CD4-positive, CD25-positive, alpha-beta regulatory T cell (primary cell): ENCODE measurements at regions not wholly inside any gene's neighbourhood (a gene's known extent, or its start where the extent isn't known, plus 50 kb on each side); places are given as distances from the start of the nearest gene placed in this dataset.

Source experiments
- ATAC-seq, 2 donors: fragments of 150-1000 bp; cut with Tn5 transposase; one replicate each; pipeline ENCODE4 v1.10.0; 2021; ENCODE audit warnings: low read depth in 2 of 2, moderate number of reproducible peaks in 2 of 2, moderate library complexity in 1 of 2
- DNase-seq, 3 donors: peaks; one replicate each; pipeline versions ENCODE4 v3.0.0 to v3.0.0-alpha.2; 2012 to 2022; ENCODE audit warnings: mixed read lengths in 1 of 3
- H3K27ac ChIP-seq: one replicate; pipeline ENCODE4 v1.7.0; 2013; ENCODE audit warnings: mild to moderate bottlenecking, low read length; ENCODE audit not compliant: insufficient read depth, poor library complexity, severe bottlenecking
- H3K27me3 ChIP-seq: one replicate; pipeline ENCODE4 v1.7.0; 2013; ENCODE audit warnings: low read length; ENCODE audit not compliant: control insufficient read depth, insufficient read depth
- H3K36me3 ChIP-seq: one replicate; pipeline ENCODE4 v1.7.0; 2013; ENCODE audit warnings: mild to moderate bottlenecking, low read length, moderate library complexity; ENCODE audit not compliant: control insufficient read depth, insufficient read depth
- H3K4me1 ChIP-seq: 2 replicates; pipeline ENCODE4 v1.7.0; 2013; ENCODE audit warnings: mild to moderate bottlenecking, low read length; ENCODE audit not compliant: insufficient read depth, control insufficient read depth, poor library complexity, severe bottlenecking
- H3K4me3 ChIP-seq: one replicate; pipeline ENCODE4 v1.7.0; 2013; ENCODE audit warnings: low read depth, mild to moderate bottlenecking, low read length, moderate library complexity
- H3K9me3 ChIP-seq, 2 experiments: 1 replicate in 1 of 2; 2 replicates in 1 of 2; pipeline ENCODE4 v1.7.0; 2013; ENCODE audit warnings: low read length in 2 of 2, mild to moderate bottlenecking in 1 of 2, moderate library complexity in 1 of 2; ENCODE audit not compliant: control insufficient read depth in 2 of 2
- H3K27ac Mint-ChIP-seq, 3 donors: one replicate each; pipeline ENCODE4 v1.8.0; 2020 to 2022; ENCODE audit warnings: mild to moderate bottlenecking in 3 of 3, mixed read lengths in 3 of 3, moderate library complexity in 2 of 3
- H3K27me3 Mint-ChIP-seq: one replicate; pipeline ENCODE4 v1.8.0; 2022; ENCODE audit warnings: mild to moderate bottlenecking, mixed read lengths
- H3K36me3 Mint-ChIP-seq: one replicate; pipeline ENCODE4 v1.8.0; 2020; ENCODE audit warnings: mixed read lengths
- H3K4me1 Mint-ChIP-seq, 4 donors: one replicate each; pipeline ENCODE4 v1.8.0; 2020 to 2022; ENCODE audit warnings: mixed read lengths in 4 of 4, mild to moderate bottlenecking in 1 of 4
- H3K4me3 Mint-ChIP-seq, 4 donors: one replicate each; pipeline ENCODE4 v1.8.0; 2020 to 2022; ENCODE audit warnings: mild to moderate bottlenecking in 4 of 4, mixed read lengths in 4 of 4, moderate library complexity in 3 of 4
- H3K9me3 Mint-ChIP-seq, 7 donors: one replicate each; pipeline ENCODE4 v1.8.0; 2020 to 2022; ENCODE audit warnings: mixed read lengths in 7 of 7, mild to moderate bottlenecking in 3 of 7, moderate library complexity in 2 of 7

DNA sequence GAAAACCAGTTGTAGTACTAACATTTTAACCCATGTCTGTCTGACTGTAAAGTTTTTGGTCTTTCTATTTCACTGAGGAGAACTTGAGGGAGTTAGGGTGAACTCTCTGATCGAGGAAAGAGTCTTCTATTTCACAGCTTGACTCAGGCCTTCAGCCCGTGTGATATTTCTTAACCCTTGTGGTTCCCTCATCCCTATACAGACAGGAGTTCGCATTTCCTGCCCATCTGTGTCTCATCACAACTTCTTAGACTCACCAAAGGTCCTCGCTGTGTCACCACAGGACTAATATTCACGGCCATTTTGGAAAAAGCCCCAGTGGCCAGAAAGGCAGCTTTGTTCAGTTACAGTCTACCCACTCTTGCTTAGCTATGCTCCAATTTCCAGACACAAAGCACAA is 172.8 kb downstream of the FAM181B start:
- Mint-ChIP-seq H3K27ac (no peak overlapping the region), H3K4me1 (no peaks in the 10 kb centered on the region), H3K9me3 (peaks cover 0 to 3% (median 0%) of the 10 kb centered on the region in 7 donors), H3K36me3 (no peaks in the 10 kb centered on the region), H3K4me3 (no peak overlapping the region), H3K27me3 (peaks cover 4% of the 10 kb centered on the region)
- Histone ChIP-seq H3K36me3 (no peaks in the 10 kb centered on the region), H3K27ac (no peak overlapping the region), H3K27me3 (no peaks in the 10 kb centered on the region), H3K4me1 (no peaks in the 10 kb centered on the region), H3K4me3 (no peak overlapping the region), H3K9me3 (no peaks in the 10 kb centered on the region)
- DNase-seq (no peak), ATAC-seq (no peak)

DNA sequence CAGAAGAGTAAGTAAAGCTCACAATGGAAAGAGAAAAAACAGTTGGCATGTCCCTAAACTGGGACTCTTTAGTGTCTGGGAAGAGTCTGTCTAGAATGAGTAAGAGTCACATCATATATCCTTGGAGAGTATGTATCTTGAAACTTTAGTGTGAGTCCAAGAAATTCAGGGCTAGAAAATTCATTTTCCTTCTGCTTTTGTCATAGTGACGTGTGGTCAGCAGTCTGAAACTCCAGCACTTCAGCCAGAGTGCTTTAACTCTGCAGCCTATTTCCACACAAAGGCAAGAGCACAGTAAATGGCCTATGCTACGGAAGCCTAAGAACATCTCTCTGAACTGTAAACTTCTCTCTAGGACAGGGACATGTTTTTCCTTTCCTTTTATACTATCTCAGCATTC is 174.1 kb downstream of the FAM181B start:
- H3K9me3 ChIP-seq = no peaks in the 10 kb centered on the region
- H3K36me3 ChIP-seq = no peaks in the 10 kb centered on the region
- ATAC-seq (no peak), DNase-seq (no peak)
- Mint-ChIP-seq H3K9me3 (peaks cover 0 to 3% (median 0%) of the 10 kb centered on the region in 7 donors), H3K4me3 (no peak overlapping the region), H3K27me3 (no peaks in the 10 kb centered on the region), H3K27ac (no peak overlapping the region), H3K4me1 (no peaks in the 10 kb centered on the region), H3K36me3 (no peaks in the 10 kb centered on the region)
- no peaks in the 10 kb centered on the region for H3K27me3 ChIP-seq
- no peak overlapping the region for H3K27ac ChIP-seq
- no peaks in the 10 kb centered on the region for H3K4me1 ChIP-seq
- H3K4me3 ChIP-seq = no peak overlapping the region

DNA sequence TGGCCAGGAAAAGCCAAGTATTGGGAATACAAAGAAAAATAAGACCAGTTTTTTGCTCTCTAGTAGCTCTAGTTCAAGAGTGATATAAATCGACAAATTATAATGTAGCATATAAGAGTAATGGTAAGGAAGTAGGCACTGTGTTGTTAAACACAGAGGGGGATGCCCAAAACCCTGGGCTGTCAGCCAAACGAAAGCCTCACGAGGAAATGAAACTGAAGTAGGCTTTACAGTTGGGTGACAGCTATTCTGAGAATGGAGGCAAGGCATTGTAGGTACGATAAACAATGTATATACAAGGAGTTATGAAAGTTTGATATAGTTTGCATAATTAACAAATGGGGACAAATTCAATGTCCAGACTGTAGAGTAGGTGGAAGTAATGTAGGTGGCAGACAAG is 176.4 kb downstream of the FAM181B start:
- H3K9me3 ChIP-seq = no peaks in the 10 kb centered on the region
- H3K27ac ChIP-seq = no peak overlapping the region
- Mint-ChIP-seq H3K9me3 (peaks cover 0 to 3% (median 0%) of the 10 kb centered on the region in 7 donors), H3K27me3 (no peaks in the 10 kb centered on the region), H3K4me1 (no peaks in the 10 kb centered on the region), H3K36me3 (no peaks in the 10 kb centered on the region), H3K27ac (no peak overlapping the region), H3K4me3 (no peak overlapping the region)
- DNase-seq (no peak), ATAC-seq (peak in 1 of 2 donors; percentile 28)
- H3K27me3 ChIP-seq = no peaks in the 10 kb centered on the region
- H3K4me3 ChIP-seq = no peak overlapping the region
- H3K4me1 ChIP-seq = no peaks in the 10 kb centered on the region
- no peaks in the 10 kb centered on the region for H3K36me3 ChIP-seq

DNA sequence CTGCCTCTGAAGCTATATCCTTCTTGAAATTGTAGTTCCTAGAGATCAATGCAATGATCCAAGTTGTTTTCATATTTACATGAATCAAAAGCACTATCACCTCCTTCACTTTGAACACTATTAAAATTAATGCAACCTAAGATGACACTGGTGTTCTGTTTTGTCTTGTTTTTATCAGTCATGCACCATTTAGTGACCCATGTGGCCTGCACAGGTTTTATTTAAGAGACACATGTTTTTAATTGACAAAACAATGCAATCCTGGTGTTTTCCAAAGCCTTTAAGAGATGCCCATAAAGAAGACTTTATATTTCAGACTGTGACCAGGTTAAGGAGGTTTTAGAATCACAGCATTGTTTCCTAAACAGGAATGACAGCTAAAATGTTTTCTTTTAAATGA is 177.5 kb downstream of the FAM181B start:
- no peak for DNase-seq

DNA sequence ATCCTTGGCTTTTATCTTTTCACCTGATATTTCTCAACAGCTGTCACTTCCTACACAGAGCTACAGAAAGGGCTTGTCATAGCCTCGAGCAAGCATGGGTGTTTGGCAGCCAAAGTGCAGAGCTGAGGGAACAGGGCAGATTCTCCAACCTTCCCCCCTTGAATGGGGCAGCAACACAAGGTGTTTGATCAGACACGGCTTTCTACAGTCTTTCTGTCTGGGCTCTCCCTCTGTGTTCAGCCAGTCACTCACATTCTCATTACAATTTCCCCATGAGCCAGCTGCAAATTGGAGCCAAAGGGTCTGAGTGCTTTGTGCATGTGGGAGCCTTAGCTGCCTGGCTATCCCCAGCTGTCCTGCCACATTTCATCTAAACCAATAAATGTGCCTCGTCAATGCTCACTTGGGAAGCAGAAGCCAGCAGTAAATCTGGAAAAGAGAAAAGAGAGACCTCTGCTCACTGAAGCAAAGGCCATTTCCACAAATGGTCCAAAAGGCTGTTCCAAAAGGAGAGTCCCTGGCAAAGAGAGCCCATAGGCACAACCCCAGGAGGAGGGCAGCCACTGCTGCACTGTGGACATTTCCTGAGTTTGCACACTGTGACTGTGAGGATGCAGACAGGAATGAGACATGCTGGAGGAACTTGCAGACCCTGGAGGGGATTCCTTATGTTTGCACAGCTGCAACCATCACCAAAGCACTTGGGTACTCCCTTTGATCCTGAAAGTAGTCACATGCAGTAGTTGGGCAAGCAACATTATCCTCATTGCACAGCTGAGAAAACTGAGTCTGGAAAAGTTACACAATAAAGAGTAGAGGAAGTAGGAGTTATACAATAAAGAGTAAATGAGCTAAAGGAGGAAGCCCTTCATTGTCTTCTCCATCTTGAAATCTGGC is 186.8 kb downstream of the FAM181B start:
- H3K36me3 Mint-ChIP-seq = no peaks in the 10 kb centered on the region
- no peak for ATAC-seq

More for the DNA sequence above, 177.5 kb downstream of the FAM181B start:
- Mint-ChIP-seq H3K4me1 (no peaks in the 10 kb centered on the region), H3K27me3 (no peaks in the 10 kb centered on the region), H3K9me3 (peaks cover 0 to 3% (median 0%) of the 10 kb centered on the region in 7 donors), H3K27ac (no peak overlapping the region), H3K36me3 (no peaks in the 10 kb centered on the region), H3K4me3 (no peak overlapping the region)
- no peaks in the 10 kb centered on the region for H3K9me3 ChIP-seq
- ATAC-seq = no peak
- no peaks in the 10 kb centered on the region for H3K27me3 ChIP-seq
- H3K4me3 ChIP-seq = no peak overlapping the region
- H3K4me1 ChIP-seq = no peaks in the 10 kb centered on the region
- H3K27ac ChIP-seq = no peak overlapping the region
- no peaks in the 10 kb centered on the region for H3K36me3 ChIP-seq

GRCh38 chr11:82539669-82540068 is 194.0 kb downstream of the FAM181B start:
- no peak for DNase-seq
- Histone ChIP-seq H3K4me1 (no peaks in the 10 kb centered on the region), H3K36me3 (no peaks in the 10 kb centered on the region), H3K4me3 (no peak overlapping the region), H3K27me3 (no peaks in the 10 kb centered on the region), H3K27ac (no peak overlapping the region), H3K9me3 (no peaks in the 10 kb centered on the region)
- no peak overlapping the region for H3K27ac Mint-ChIP-seq
- H3K36me3 Mint-ChIP-seq = no peaks in the 10 kb centered on the region
- H3K4me3 Mint-ChIP-seq = no peak overlapping the region
- no peak for ATAC-seq
- no peaks in the 10 kb centered on the region for H3K4me1 Mint-ChIP-seq
- H3K27me3 Mint-ChIP-seq = no peaks in the 10 kb centered on the region
- peaks cover 0 to 3% (median 0%) of the 10 kb centered on the region in 7 donors for H3K9me3 Mint-ChIP-seq

More for the DNA sequence above, 186.8 kb downstream of the FAM181B start:
- Histone ChIP-seq H3K4me1 (no peaks in the 10 kb centered on the region), H3K36me3 (no peaks in the 10 kb centered on the region), H3K27ac (no peak overlapping the region), H3K9me3 (no peaks in the 10 kb centered on the region), H3K27me3 (no peaks in the 10 kb centered on the region), H3K4me3 (no peak overlapping the region)
- Mint-ChIP-seq H3K27ac (no peak overlapping the region), H3K4me3 (no peak overlapping the region), H3K27me3 (no peaks in the 10 kb centered on the region), H3K4me1 (no peaks in the 10 kb centered on the region), H3K9me3 (peaks cover 0 to 8% (median 1%) of the 10 kb centered on the region in 7 donors)
- no peak for DNase-seq

DNA sequence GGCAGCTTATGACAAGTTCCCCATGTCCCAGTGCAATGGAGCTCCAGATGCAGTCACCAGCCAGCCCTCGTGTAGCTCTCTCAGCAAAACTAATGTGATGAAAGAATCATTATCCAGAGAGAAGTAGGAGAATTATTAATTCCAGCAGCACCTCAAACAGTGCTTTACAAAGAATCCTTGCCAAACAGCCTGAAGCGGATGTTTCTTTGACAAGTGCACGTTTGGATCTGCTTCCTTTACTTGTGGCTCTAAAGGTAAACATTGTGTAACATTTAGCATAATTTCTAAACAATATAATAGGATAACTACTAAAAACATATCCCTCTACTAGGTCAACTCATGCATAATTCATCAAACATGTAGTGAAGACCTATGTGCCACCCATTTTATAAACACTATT is 197.0 kb downstream of the FAM181B start:
- H3K9me3 ChIP-seq = no peaks in the 10 kb centered on the region
- Mint-ChIP-seq H3K27me3 (no peaks in the 10 kb centered on the region), H3K27ac (no peak overlapping the region), H3K4me3 (no peak overlapping the region), H3K9me3 (peaks cover 0 to 7% (median 0%) of the 10 kb centered on the region in 7 donors), H3K4me1 (no peaks in the 10 kb centered on the region), H3K36me3 (no peaks in the 10 kb centered on the region)
- H3K27ac ChIP-seq = no peak overlapping the region
- H3K36me3 ChIP-seq = no peaks in the 10 kb centered on the region
- no peak for DNase-seq
- ATAC-seq = no peak
- H3K4me3 ChIP-seq = no peak overlapping the region
- no peaks in the 10 kb centered on the region for H3K4me1 ChIP-seq
- no peaks in the 10 kb centered on the region for H3K27me3 ChIP-seq
